AG20443 (cell line): ENCODE measurements at regions not wholly inside any gene's neighbourhood (a gene's known extent, or its start where the extent isn't known, plus 50 kb on each side); places are given as distances from the start of the nearest gene placed in this dataset.

Experiments used
- DNase-seq: peaks from one replicate; pipeline ENCODE4 v3.0.0; 2012; ENCODE audit warnings: low spot score, mixed read lengths

DNA sequence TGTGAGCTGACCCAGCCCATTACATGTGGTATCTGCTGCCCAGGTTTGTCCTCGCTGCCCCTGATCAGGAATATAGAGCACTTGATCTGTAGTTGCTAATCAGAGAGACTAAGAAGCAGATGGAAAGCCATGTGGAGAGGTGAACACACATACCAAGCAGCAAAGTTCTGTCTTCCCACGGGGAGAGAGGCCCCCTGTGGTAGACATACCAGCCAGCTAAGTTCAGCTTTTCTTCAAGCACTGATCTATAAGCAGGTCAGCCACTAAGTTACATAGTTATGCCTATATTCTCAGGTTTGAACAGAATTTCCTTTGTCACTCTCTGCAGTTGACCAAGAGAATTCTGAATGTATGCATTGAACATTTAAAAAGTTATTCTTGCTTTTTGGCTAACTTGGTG lies 76.4 kb downstream of the DDX3Y start:
- DNase-seq, result no peak

DNA sequence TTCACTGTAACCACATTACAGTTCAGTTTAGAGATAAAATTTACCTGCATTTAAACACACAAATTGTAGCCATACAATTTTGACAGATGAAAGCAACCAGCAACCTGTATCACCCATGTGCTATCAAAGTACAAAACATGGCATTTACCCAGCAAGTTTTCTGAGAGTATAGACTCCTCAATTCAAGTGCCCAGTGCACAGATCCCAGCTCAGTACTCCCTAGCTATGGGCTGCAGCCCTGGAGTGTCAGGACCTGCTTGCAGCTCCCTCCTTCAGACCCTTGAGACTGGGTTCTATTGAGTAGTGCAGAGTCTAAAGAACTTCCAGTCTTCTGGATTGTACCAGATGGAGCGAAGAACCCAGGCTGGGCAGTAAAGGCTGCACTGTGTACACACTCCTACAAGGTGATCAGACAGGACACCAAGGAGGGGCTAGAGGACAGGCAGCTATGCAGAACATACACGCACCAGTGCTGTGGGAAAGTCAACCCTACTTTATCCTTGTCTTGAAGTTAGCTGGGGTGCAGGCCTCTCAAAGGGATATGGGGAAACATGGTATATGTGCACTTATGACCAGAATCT lies 77.7 kb downstream of the DDX3Y start:
- no peak for DNase-seq

DNA sequence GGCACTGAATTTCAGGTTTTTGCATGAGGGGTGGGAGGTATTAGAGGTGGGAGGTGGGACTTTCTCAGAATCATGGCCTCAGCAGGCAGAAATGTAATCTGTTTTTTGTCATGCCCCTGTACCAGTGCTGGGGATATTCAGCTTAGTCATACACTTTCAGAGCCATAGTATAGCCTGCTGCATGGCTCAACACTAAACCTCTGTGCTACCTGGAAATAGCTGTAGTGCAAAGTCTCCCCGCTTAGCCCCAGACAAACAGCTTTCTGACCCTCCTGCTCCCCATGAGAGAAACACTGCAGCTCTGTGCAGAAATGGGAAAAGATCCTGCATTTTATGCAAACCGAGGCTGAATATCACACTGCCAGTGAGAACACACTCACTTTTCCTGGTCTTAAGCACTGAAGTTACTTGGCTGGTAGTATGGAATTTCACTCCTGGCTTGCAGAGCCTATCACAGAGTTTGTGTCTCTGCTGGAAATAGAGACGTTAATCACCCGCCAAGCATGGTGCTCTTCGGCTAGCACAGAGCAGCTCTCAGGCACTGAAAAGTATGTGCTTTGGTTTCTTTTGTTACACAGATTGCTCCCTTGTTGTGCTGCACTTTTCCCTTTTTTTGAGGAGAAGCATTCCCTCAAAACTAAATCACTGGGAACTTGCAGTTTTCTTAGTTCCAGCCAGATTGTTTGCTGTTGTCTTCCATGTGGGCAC lies 80.1 kb downstream of the DDX3Y start:
- no peak for DNase-seq

DNA sequence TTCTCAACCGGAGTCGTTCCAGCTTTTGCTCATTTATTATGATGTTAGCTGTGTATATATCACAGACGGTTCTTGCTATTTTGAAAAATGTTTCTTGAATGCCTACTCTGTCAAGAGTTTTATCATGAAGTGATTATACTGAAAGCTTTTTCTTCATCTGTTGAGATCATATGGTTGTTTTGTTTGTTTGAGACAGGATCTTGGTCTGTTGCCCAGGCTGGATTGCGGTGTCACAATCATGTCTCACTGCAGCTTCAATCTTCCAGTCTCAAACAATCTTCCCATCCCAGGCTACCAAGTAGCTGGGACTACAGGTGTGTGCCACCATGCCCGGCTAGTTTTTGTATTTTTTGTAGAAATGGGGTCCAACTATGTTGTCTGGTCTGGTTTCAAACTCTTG lies 112.8 kb downstream of the DDX3Y start:
- no peak for DNase-seq

DNA sequence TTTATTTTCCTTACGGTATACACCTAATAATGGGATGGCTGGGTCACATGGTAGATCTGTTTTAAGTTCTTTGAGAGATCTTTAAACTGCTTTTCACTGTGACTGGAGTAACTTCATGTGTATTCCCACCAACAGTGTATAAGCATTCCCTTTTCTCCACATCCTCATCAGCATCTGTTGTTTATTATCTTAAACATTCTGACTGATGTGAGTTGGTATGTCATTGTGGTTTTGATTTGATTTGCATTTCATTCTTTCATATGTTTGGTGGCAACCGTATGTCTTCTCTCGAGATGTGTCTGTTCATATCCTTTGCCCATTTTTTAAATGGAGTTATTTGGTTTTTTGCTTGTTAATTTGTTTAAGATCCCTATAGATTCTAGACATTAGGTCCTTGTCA lies 114.8 kb downstream of the DDX3Y start:
- DNase-seq, result no peak

DNA sequence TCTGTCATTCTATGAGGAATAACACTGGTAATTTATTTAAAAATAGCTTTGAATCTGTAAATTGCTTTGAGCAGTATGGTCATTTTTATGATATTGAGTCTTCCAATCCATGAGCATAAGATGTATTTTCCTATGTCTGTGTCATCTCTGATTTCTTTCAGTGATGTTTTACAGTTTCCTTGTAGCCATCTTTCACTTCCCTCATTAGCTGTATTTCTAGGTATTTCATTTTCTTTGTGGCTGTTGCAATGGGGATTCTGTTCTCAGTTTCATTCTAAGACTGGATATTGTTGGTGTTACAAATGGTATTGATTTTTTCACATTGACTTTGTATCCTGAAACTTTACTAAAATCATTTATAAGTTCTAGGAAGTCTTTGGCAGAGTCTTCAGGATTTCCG lies 116.2 kb downstream of the DDX3Y start:
- DNase-seq, result no peak

DNA sequence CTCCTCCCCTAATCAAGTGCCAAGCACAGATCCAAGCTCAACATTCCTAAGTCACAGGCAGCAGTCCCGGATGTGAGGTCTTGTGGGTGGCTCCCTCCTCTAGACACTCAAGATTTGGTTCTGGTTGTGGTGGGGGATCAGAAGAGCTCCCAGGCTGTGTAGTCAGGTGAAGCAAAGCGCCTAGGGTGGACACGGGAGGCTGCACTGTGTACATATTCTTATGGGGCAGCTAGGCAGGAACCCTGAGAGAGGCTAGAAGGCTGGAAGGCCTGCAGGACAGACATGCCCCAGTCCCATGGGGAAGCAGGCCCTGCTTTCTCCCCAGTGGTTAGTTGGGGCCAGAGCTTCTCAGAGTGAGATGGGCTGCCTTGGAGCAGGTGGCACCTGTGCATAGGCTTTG lies 118.9 kb downstream of the DDX3Y start:
- DNase-seq, result no peak

DNA sequence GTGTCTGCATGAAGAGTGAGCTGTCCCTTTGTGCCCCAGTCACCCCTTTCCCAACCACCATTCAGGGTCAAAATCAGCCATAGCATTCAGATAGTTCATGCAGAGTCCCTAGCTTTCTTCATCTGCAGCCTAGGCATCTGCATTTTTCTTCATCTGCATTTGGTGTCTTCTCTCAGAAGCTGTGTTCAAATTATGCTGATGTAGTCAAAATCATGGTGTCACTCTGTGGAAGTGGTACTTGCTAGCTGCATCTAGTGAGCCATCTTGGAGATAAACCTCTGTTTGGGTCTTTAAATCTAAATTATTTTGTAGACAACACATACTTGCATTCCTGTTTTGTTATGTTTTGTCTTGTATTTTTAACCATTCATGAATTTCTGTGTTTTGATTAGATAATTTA lies 119.8 kb downstream of the DDX3Y start:
- no peak for DNase-seq

DNA sequence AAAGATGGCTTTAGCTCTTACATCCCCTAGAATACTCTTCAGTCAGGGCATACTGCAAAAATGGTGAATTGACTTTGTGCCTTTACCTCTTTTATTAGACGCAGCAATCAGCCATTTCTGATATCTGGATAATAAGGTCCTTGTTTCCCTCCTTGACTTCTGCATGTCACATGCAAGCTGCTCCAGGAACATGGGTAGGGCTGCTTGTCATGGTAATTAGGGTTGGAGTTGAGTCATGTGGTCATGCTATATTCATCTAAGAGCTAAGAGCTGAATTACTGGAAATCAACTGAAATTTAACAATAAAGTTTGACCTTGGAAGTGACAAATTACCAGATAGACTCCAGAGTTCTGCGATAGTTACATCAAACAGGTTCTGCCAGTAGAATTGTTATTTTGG lies 122.2 kb downstream of the DDX3Y start:
- DNase-seq, result no peak

DNA sequence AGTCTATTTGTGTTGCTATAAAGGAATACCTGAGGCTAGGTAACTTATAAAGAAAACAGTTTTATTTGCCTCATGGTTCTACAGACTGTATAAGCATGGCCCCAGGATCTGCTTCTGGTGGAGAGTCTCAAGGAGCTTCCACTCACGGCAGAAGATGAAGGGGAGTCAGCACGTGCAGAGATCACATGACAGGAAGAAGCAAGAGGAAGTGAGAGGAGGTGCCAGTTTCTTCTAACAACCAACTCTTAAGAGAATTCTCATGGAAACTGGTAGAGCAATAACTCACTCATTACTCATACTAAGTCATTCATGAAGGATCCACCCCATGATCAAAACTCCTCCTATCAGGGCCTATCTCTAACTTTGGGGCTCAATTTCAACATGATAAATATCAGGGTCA lies 135.6 kb downstream of the DDX3Y start:
- no peak for DNase-seq

DNA sequence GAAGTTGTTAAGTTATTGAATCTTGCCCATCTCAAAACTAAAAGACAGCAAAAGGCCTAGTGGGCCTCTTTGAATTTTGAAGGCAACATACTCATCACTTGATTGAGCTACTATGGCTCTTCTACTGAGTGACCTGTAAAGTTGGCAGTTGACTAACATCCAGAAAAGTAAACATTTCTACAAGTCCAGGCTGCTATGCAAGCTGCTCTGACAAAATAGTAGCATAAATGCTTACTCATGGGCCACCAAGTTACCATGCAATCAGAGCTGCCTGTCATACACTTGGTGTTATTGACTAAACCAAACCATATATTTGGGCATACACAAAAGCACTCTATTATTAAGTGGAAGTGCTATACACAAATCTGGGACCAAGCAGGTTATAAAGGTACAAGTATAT lies 148.8 kb downstream of the DDX3Y start:
- DNase-seq, result no peak

DNA sequence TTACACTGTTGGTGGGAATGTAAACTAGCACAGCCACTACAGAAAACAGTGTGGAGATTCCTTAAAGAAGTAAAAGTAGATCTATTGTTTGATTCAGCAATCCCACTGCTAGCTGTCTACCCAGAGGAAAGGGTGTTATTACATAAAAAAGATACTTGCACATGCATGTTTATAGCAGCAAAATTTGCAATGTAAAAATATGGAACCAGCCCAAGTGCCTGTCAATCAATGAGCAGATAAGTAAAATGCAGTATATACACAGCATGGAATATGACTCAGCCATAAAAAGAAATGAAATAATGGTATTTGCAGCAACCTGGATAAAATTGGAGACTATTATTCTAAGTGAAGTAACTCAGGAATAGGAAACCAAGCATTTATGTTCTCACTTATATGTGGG lies 161.7 kb downstream of the DDX3Y start:
- no peak for DNase-seq

DNA sequence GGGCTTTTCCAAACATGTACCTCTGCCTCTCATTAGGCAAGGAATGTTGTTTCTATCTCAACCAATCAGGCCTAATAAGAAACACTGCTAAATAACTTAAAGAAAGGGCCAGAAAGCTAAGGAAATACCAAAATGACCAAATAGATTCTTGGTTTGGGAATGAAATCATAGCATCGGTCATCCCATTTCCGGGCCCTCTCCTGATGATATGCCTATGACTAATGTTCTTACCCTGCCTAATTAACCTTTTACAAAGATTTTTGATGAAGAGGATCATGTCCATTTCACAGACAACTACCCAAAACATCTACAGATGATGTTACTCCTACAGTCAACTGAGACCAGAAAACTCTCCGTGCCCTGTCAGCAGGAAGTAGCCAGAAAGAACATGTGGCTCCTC lies 164.0 kb downstream of the DDX3Y start:
- DNase-seq, result peak; percentile 15

DNA sequence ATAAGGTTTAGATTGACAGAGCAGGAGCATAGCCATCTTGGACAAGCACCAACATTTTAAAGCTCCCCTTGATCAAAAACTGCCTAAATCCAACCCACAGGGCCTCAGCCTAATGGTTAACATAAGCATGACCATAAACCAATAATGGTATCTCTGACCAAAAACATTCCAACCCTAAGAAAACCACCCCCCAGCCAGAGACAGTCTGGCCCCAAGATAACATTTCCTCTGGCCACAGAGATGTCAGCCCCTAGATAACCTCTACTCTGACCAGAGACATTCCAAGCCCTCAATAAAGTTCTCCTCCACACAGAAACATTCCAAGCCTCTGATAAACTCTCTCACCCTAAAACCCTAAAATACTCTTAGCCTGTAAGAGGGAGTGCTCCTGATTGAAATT lies 164.4 kb downstream of the DDX3Y start:
- no peak for DNase-seq

DNA sequence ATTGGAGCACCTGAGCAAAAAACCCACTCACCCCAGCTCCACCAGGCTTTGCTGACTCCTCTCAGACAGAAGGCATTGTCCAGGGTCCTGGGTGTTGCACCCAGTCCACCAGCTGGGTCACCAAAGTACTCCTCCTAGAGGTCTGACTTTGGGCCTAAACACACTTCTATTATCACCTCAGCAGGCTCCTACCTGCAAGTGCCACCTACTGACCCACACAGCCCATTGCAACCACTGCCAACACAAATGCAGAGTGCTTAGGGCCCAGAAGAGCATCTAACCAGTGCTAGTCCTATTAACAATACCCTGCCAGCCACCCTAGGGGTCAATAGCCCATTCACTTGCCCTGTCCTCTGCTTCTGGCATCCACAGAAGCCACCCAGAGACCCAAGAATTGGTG lies 178.1 kb downstream of the DDX3Y start:
- no peak for DNase-seq

DNA sequence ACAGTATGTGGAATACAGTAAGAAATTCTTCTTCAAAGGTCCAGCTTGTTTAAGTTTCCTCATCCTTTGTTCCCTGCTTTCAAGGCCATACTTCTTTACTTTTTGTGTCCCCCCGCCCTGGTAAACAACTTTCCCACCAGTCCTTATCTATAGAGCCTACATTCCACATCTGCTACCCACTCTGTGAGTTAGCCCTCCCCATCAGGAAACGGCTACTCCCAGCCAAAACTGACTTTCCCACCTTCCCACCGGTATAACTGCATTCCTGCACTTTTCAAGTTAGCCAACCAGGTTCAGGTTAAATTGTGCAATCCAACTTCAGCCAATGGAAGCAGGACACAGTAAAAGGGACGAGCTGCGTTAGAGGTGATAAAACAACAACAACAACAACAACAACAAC lies 186.9 kb downstream of the DDX3Y start:
- DNase-seq, result no peak

DNA sequence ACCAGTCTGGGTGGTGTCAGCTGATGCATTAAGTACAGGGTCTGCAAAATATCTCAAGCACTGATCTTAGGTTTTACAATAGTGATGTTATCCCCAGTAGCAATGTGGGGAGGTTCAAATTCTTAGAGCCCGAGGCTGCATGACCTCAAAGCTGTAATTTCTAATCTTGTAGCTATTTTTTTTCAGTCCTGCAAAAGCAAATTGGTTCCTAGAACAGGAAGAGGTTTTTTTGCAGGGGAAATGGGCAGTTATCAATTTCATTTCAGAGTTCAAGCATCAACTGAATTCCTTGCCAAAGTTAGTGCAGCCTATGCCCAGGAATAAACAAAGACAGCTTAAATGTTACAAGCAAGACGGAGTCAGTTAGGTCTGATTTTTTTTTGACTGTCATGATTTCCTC lies 188.3 kb downstream of the DDX3Y start:
- DNase-seq, result no peak

DNA sequence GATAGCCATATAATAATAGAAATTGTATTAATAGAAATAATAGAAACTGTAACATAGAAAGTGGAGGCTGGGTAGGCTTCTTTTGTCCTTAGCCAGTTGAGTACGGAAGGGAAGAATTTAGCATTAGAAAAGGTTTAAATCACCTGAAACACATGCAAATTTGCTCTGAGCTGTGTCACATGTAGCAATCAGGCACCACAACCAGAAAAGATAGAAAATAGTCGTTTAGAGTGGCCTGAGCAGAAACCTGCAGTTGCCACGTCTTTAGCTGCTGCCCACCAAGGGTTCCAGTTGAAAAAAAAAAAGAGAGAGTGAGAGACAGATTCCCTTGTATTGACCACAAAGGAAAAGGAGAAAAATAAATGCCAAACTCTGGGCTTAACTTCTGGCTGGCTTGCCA lies 188.8 kb downstream of the DDX3Y start:
- DNase-seq, result no peak

DNA sequence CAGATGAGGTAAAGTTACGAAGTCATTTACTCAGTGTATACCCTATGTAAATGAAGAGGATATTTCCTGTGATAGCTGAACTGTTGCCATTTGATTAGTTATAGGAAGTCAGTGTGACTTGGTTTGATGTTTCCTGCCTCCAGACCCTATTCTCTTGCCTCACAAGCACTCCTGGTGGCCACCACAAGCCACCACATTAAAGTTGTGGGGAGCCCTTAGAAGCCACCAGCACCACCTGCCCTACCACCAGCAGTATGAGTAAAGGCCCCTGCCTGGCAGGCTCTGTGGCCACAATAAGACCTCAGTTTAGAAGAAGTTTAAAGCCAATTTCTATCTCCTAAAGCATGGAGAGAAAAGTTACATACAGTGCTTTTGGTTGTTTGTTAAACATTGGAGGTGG lies 189.7 kb downstream of the DDX3Y start:
- DNase-seq, result no peak

DNA sequence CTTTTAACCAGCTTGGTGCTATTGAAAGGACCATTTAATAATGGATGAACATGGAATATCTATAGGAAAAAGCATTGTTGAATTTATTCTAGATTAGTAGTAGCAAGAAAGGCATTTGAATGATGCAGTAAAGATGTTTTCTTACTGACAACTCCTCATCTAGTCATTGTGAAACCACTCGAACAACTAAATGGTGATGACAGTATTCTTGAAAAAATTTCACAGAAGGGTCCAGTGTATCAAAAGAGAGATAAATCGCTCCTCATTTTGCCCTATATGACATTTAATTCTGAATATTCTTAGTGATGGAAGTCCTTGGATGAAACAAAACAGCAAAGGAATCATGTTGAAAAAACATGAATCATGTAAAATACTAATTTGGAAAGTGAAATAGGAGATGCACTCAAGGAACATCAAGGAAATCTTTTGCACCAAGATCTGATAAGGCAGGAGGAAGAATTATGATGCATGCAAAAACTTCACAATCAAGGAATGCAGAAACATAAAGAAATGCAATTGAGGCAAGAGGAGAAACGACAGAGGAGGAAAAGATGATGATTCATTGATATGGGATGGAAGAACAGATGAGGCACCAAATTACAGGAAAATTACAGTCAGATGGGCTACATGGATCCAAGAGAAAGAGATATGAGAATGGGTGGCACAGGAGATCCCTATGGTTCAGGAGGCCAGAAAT lies 190.4 kb downstream of the DDX3Y start:
- peak; percentile 5 for DNase-seq

DNA sequence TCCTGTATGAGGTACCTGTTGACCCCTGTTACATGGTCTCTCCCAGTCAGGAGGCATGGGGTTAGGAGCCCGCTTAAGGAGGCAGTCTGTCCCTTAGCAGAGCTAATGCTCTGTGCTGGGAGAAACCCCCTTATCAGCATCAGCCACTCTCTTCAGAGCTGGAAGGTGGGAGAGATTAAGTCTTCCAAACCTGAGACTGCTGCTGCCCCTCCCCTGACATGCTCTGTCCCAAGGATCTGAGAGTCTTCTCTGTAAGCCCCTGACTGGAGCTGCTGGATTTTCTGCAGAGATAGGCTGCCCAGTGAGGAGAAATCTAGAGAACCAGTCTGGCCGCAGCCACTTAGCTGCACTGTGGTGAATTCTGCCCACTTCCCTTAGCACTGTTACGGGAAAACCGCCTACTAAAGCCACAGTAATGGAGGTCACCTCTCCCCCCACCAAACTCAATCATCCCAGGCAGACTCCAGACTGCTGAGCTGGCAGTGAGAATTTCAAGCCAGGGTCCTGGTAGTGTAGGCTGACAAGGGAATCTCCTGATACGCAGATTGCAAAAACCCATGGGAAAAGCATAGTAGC lies 222.3 kb downstream of the DDX3Y start:
- no peak for DNase-seq

DNA sequence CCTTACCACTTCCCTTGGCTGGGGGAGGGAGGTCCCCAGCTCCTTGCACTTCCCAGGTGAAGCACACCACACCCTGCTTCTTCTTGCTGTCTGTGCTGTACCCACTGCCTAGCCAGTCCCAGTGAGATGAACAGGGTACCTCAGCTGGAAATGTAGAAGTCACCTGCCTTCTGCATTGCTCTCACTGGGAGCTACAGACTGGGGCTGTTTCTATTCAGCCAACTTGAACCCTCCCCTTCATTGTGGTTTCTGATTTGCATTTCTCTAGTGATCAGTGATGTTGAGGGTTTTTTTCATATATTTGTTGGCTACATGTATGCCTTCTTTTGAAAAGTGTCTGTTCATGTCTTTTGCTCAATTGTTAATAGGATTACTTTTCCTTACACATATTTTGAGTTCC lies 222.8 kb downstream of the DDX3Y start:
- DNase-seq, result no peak

DNA sequence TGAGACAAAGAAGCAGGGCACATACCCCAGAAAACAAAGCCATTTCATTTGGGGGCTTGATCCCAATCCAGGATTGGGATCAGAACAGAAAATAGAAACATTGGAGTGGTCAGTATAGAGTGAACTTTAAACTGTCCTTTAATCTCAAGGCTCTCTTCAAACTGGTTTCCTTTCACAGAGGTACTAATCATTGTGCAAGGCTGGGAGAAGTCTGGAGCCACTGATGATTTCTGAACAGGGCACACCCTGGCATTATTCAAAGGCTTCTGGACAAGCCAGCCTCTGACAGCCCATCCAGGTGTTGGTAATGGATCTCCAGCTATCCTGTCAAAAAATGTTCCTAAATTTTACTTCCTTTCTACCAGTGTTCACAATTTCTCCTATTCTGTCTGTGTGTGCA lies 244.5 kb downstream of the DDX3Y start:
- DNase-seq, result no peak
